ENCODE measurements at regions not wholly inside any gene's neighbourhood (a gene's known extent, or its start where the extent isn't known, plus 50 kb on each side); places are given as distances from the start of the nearest gene placed in this dataset.
"Not testable (repeated sequence)": the region's sequence is repeated elsewhere in the genome, so short reads cannot be mapped to it uniquely, and the experiment has no call there.

DNA sequence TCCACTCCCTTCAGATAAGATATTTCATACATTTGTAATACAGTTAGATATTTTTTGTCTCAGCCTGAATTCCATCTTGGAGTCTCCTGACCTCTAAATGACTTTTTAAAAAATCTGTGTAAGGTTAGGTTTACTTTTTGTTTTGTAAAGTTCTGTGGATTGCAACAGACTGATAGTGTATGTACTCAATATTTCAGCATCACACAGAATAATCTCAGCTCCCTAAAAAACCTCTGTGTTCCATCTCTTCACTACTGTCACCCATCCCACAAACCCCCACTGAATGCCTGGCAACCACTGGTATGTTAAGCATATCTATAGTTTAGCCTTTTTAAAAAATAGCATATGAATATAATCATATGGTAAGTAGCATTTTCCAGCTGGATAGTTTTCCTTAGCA lies 951.1 kb upstream of the ADAMTS5 start:
- not testable (repeated sequence) for DNase-seq; H2BK120ac ChIP-seq (ENCODE audit: insufficient read depth, low read length, poor library complexity); H2BK12ac ChIP-seq (ENCODE audit: low read length); H2BK5ac ChIP-seq (ENCODE audit: low read depth, low read length, poor library complexity); H2AK5ac ChIP-seq (ENCODE audit: low read length); H4K8ac ChIP-seq (ENCODE audit: low read depth, low read length); H3K23ac ChIP-seq (ENCODE audit: low read length); H3K4me2 ChIP-seq (ENCODE audit: low read length); H3K36me3 ChIP-seq (ENCODE audit: control insufficient read depth in 1 of 2, insufficient read depth in 2 of 2, low read length in 2 of 2); H3K4ac ChIP-seq (ENCODE audit: low read depth, low read length); H4K91ac ChIP-seq (ENCODE audit: low read depth, low read length); H2AFZ ChIP-seq (ENCODE audit: insufficient read depth, low read length, poor library complexity); H3K14ac ChIP-seq (ENCODE audit: low read length); H3K79me1 ChIP-seq (ENCODE audit: low read length); H4K12ac ChIP-seq (ENCODE audit: low read depth, low read length); H3K18ac ChIP-seq (ENCODE audit: low read length); H3K9ac ChIP-seq (ENCODE audit: low read length); H3K79me2 ChIP-seq (ENCODE audit: control insufficient read depth, insufficient read depth, low read length, poor library complexity); H3K27ac ChIP-seq (ENCODE audit: low read depth, low read length); H3K4me3 ChIP-seq (ENCODE audit: low read depth, low read length); H3K27me3 ChIP-seq (ENCODE audit: insufficient read depth, low read length); H3K9me3 ChIP-seq (ENCODE audit: insufficient read depth, low read depth, low read length); H3K4me1 ChIP-seq (ENCODE audit: control insufficient read depth in 1 of 2, insufficient read depth in 2 of 2, low read length in 2 of 2)

- no CpG with 5 or more reads among the region's 2 CpGs for WGBS (ENCODE audit: extremely low coverage, insufficient coverage, insufficient read length)
These were observed 949.4 kb upstream of the ADAMTS5 start for GRCh38 chr21:27916326-27916725.

GRCh38 chr21:27912133-27912532 lies 945.2 kb upstream of the ADAMTS5 start:
- not testable (repeated sequence) for H2AK5ac ChIP-seq (ENCODE audit: low read length); H2AFZ ChIP-seq (ENCODE audit: insufficient read depth, low read length, poor library complexity); H2BK12ac ChIP-seq (ENCODE audit: low read length); H3K9ac ChIP-seq (ENCODE audit: low read length); H4K12ac ChIP-seq (ENCODE audit: low read depth, low read length); H4K91ac ChIP-seq (ENCODE audit: low read depth, low read length); H3K27me3 ChIP-seq (ENCODE audit: insufficient read depth, low read length); H3K4me2 ChIP-seq (ENCODE audit: low read length); H2BK120ac ChIP-seq (ENCODE audit: insufficient read depth, low read length, poor library complexity); H3K36me3 ChIP-seq (ENCODE audit: control insufficient read depth in 1 of 2, insufficient read depth in 2 of 2, low read length in 2 of 2); H3K14ac ChIP-seq (ENCODE audit: low read length); H3K23ac ChIP-seq (ENCODE audit: low read length); H4K8ac ChIP-seq (ENCODE audit: low read depth, low read length); H2BK5ac ChIP-seq (ENCODE audit: low read depth, low read length, poor library complexity); H3K4me3 ChIP-seq (ENCODE audit: low read depth, low read length); H3K9me3 ChIP-seq (ENCODE audit: insufficient read depth, low read depth, low read length); H3K4ac ChIP-seq (ENCODE audit: low read depth, low read length); H3K79me1 ChIP-seq (ENCODE audit: low read length); DNase-seq; H3K79me2 ChIP-seq (ENCODE audit: control insufficient read depth, insufficient read depth, low read length, poor library complexity); H3K18ac ChIP-seq (ENCODE audit: low read length); H3K4me1 ChIP-seq (ENCODE audit: control insufficient read depth in 1 of 2, insufficient read depth in 2 of 2, low read length in 2 of 2); H3K27ac ChIP-seq (ENCODE audit: low read depth, low read length)
- WGBS (ENCODE audit: extremely low coverage, insufficient coverage, insufficient read length): no CpG with 5 or more reads among the region's 2 CpGs

More at GRCh38 chr21:27916326-27916725, 949.4 kb upstream of the ADAMTS5 start:
- H3K9me3 ChIP-seq (ENCODE audit: insufficient read depth, low read depth, low read length); H3K14ac ChIP-seq (ENCODE audit: low read length); H3K79me2 ChIP-seq (ENCODE audit: control insufficient read depth, insufficient read depth, low read length, poor library complexity); H2AK5ac ChIP-seq (ENCODE audit: low read length); DNase-seq; H2BK120ac ChIP-seq (ENCODE audit: insufficient read depth, low read length, poor library complexity); H3K23ac ChIP-seq (ENCODE audit: low read length); H3K27ac ChIP-seq (ENCODE audit: low read depth, low read length); H2AFZ ChIP-seq (ENCODE audit: insufficient read depth, low read length, poor library complexity); H4K91ac ChIP-seq (ENCODE audit: low read depth, low read length); H4K8ac ChIP-seq (ENCODE audit: low read depth, low read length); H4K12ac ChIP-seq (ENCODE audit: low read depth, low read length); H2BK12ac ChIP-seq (ENCODE audit: low read length); H3K27me3 ChIP-seq (ENCODE audit: insufficient read depth, low read length); H3K4me3 ChIP-seq (ENCODE audit: low read depth, low read length); H3K9ac ChIP-seq (ENCODE audit: low read length); H3K4ac ChIP-seq (ENCODE audit: low read depth, low read length); H3K79me1 ChIP-seq (ENCODE audit: low read length); H3K36me3 ChIP-seq (ENCODE audit: control insufficient read depth in 1 of 2, insufficient read depth in 2 of 2, low read length in 2 of 2); H3K4me1 ChIP-seq (ENCODE audit: control insufficient read depth in 1 of 2, insufficient read depth in 2 of 2, low read length in 2 of 2); H3K18ac ChIP-seq (ENCODE audit: low read length); H3K4me2 ChIP-seq (ENCODE audit: low read length); H2BK5ac ChIP-seq (ENCODE audit: low read depth, low read length, poor library complexity): not testable (repeated sequence)

- H2BK120ac ChIP-seq (ENCODE audit: insufficient read depth, low read length, poor library complexity); H3K4me3 ChIP-seq (ENCODE audit: low read depth, low read length); H3K14ac ChIP-seq (ENCODE audit: low read length); H3K79me2 ChIP-seq (ENCODE audit: control insufficient read depth, insufficient read depth, low read length, poor library complexity); H3K9me3 ChIP-seq (ENCODE audit: insufficient read depth, low read depth, low read length); H2BK5ac ChIP-seq (ENCODE audit: low read depth, low read length, poor library complexity); H4K8ac ChIP-seq (ENCODE audit: low read depth, low read length); H3K27ac ChIP-seq (ENCODE audit: low read depth, low read length); H4K12ac ChIP-seq (ENCODE audit: low read depth, low read length); H2AK5ac ChIP-seq (ENCODE audit: low read length); H3K4me1 ChIP-seq (ENCODE audit: control insufficient read depth in 1 of 2, insufficient read depth in 2 of 2, low read length in 2 of 2); H3K23ac ChIP-seq (ENCODE audit: low read length); H4K91ac ChIP-seq (ENCODE audit: low read depth, low read length); H3K18ac ChIP-seq (ENCODE audit: low read length); H2AFZ ChIP-seq (ENCODE audit: insufficient read depth, low read length, poor library complexity); H3K4ac ChIP-seq (ENCODE audit: low read depth, low read length); H3K36me3 ChIP-seq (ENCODE audit: control insufficient read depth in 1 of 2, insufficient read depth in 2 of 2, low read length in 2 of 2); H2BK12ac ChIP-seq (ENCODE audit: low read length); H3K79me1 ChIP-seq (ENCODE audit: low read length); H3K27me3 ChIP-seq (ENCODE audit: insufficient read depth, low read length); H3K4me2 ChIP-seq (ENCODE audit: low read length); DNase-seq; H3K9ac ChIP-seq (ENCODE audit: low read length): not testable (repeated sequence)
These were observed 942.6 kb upstream of the ADAMTS5 start for GRCh38 chr21:27909487-27909886.

- not testable (repeated sequence) for H2BK5ac ChIP-seq (ENCODE audit: low read depth, low read length, poor library complexity); H2AK5ac ChIP-seq (ENCODE audit: low read length); H3K4me3 ChIP-seq (ENCODE audit: low read depth, low read length); H4K8ac ChIP-seq (ENCODE audit: low read depth, low read length); H3K27ac ChIP-seq (ENCODE audit: low read depth, low read length); H3K79me2 ChIP-seq (ENCODE audit: control insufficient read depth, insufficient read depth, low read length, poor library complexity); H3K18ac ChIP-seq (ENCODE audit: low read length); H4K91ac ChIP-seq (ENCODE audit: low read depth, low read length); H4K12ac ChIP-seq (ENCODE audit: low read depth, low read length); H2AFZ ChIP-seq (ENCODE audit: insufficient read depth, low read length, poor library complexity); H2BK120ac ChIP-seq (ENCODE audit: insufficient read depth, low read length, poor library complexity); H3K9ac ChIP-seq (ENCODE audit: low read length); H3K9me3 ChIP-seq (ENCODE audit: insufficient read depth, low read depth, low read length); DNase-seq; H3K4ac ChIP-seq (ENCODE audit: low read depth, low read length); H2BK12ac ChIP-seq (ENCODE audit: low read length); H3K4me2 ChIP-seq (ENCODE audit: low read length); H3K27me3 ChIP-seq (ENCODE audit: insufficient read depth, low read length); H3K4me1 ChIP-seq (ENCODE audit: control insufficient read depth in 1 of 2, insufficient read depth in 2 of 2, low read length in 2 of 2); H3K36me3 ChIP-seq (ENCODE audit: control insufficient read depth in 1 of 2, insufficient read depth in 2 of 2, low read length in 2 of 2); H3K23ac ChIP-seq (ENCODE audit: low read length); H3K79me1 ChIP-seq (ENCODE audit: low read length); H3K14ac ChIP-seq (ENCODE audit: low read length)
- no CpG with 5 or more reads among the region's 4 CpGs for WGBS (ENCODE audit: extremely low coverage, insufficient coverage, insufficient read length)
These were observed 941.9 kb upstream of the ADAMTS5 start for GRCh38 chr21:27908816-27909215.
